ENCODE measurements at regions not wholly inside any gene's neighbourhood (a gene's known extent, or its start where the extent isn't known, plus 50 kb on each side); places are given as distances from the start of the nearest gene placed in this dataset.
A peak's percentile ranks its signal among the peaks of the same experiment; 100 is the strongest.

DNA sequence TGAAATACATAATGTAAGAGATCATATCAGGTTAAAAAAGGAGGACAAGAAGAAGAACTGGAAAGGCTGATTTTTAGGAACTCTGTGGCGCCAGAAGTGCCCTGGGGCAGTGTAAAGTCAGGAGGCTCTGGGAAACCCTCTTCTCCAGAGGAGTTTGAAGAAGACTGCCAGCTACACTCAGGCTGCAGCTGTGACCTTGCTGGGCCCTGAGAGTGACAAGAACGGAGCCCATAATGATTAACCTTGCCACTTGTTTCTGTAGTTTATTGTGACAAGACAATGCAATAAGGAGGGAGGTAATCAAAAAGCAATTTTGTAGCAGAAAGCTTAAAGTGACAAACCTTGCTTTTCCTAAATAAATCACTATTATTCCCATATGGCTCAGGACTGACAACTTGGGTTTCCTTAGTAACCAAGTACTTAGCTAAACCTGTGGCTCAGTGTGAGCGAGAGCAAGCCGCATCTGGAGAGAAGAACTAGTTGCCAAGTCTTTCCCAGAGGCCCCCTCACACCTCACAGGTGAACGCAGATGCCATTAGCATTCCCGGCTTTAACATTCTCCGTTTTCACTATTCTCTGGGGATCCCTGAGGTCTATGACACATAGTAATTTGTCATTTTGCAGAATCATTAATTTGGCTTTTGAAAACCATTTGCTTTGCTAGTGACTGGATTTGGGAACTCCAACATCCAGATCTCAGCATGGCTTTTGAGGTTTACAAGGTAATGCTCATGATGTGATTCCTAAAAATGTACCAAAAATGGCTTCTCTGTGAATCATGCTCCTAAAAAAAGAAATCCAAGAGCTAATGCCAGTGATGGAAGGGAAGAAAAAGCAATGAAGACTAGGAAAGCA lies 115.9 kb downstream of the OMA1 start:
- no peak for DNase-seq

- no peak for DNase-seq
These were observed 119.6 kb downstream of the OMA1 start for GRCh38 chr1:58426918-58427317.

DNA sequence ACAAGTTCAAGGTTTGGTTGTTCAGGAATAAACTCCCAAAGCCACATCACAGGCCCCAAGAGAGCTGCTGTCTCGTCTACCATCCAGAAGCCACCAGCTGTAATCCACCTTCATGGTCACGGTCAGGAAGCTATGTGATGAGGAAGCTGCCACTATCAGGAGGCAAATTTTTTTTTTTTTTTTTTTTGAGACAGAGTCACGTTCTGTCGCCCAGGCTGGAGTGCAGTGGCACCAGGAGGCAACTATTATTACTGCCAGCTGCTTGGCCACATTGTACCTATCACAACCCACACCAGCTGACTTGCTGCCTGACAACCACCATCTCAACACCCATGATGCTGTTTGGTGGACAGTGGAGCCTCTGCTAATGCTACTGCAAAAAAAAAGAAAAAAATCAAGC lies 124.1 kb downstream of the OMA1 start:
- DNase-seq = no peak

- DNase-seq = no peak
These were observed 128.0 kb downstream of the OMA1 start for GRCh38 chr1:58418283-58419228.

- DNase-seq = no peak
These were observed 134.4 kb downstream of the OMA1 start for GRCh38 chr1:58412071-58412580.

DNA sequence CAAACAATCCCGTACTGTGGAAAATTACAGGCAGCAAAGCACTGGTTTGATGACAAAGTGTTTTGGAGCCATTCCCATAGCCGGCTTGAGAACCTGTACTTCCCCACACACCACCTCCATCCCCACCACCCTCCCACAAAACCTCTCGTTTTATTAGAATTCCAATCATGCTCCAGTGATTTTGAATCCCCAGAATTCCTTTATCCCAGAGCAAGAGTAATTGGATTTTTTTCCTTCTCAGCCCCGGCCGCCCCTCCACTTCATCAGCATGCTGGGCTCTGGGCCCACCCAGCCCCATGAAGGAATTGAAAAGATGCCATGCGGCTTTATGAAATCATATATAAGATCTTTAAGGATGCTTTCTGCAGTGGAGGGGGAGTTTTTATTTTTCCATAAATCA lies 136.6 kb downstream of the OMA1 start:
- no peak for DNase-seq

- DNase-seq = no peak
These were observed 137.2 kb downstream of the OMA1 start for GRCh38 chr1:58409336-58409735.

DNA sequence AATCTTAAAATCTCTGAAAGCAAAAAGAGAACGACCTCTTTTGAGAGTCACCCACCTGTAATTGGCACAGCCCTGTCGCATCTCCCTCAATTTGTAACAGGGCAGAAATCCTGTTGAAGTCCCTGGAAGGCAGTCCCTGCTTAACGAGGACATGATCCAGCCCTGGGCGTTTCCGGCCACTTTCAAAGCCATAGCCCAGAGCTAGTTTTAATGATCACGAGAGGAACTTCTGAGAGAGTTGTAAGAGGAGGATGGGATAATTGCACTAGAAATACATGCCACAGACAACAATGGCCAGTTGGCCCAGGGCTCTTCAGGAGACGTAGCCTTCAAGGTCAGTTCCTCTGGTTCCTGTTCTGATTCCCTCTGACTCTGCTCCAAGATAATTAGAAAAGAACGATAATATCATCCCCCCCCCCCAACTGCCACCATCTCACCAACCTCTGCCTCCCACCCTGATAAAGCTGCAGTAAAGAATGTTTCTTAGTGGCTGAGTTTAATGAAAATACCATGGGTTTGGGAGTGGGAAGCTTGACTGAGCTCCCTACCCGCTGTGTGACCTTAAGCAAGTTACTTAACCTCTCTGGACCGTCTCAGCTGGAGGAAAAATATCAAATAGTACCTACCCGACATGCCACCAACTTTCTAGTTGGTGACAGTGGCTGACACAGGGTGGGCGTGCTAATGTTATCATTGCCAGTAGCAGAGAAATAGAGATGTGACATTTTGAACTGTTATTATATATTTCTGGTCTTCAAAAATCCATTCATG lies 140.0 kb downstream of the OMA1 start:
- DNase-seq = no peak

DNA sequence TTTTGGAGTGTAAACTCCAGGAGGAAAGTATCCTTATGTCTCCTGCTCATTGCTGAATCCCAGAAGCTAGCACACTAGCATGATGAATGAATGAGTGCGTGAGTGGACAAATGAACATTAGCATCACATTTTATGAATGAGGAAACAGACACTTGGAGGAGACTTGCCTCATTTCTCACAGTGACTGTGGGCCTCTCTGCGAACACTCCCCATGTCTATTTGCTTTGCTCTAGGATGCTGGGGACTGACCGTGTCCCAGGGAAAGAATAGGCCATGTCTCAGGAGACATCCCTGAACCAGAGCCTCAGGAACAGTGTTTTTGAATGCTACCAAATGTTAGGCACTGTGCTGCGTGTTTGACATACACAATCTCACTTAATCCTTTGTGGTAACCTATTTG lies 140.9 kb downstream of the OMA1 start:
- DNase-seq = no peak

GRCh38 chr1:58403894-58404293 lies 142.6 kb downstream of the OMA1 start:
- DNase-seq = no peak

GRCh38 chr1:58402444-58402843 lies 144.1 kb downstream of the OMA1 start:
- no peak for DNase-seq

DNA sequence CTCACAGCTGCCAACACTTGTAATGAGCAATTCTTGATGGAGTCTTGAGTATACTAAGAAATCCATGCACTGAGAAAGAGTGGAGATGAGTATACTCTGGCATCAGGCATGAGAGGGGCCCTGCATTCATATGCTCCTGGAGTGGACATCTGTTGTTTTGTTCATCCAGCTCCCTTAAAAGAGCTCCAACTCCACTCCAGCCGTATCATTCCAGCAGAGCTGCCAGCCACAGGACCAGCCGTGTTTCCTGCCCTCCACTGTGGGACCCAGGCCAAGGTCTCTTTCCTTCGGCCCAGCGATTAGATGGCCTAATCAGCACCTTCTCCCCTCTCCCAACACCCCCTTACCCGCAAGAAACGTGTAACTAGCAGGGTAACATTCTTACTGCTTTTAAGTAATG lies 144.5 kb downstream of the OMA1 start:
- no peak for DNase-seq

DNA sequence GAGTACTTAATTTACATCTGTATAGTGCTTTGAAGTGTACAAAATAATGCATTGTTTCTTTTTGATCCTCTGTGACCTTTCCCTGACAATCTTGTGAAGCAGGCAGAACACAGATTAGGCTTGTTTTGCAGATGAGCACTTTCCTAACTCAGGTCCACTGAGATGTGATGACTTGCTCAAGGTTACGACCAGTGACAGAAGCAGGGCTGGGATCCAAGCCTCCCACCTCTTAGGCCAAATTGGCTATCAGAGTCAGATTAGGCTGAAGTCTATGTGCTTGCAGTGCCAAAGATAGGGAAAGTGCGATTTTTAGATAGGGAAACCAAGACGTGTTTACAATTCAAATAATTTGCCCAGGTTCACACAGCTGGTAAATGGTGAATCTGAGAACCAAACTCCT lies 147.3 kb downstream of the OMA1 start:
- no peak for DNase-seq

- DNase-seq = no peak
These were observed 147.8 kb downstream of the OMA1 start for GRCh38 chr1:58398714-58399113.

DNA sequence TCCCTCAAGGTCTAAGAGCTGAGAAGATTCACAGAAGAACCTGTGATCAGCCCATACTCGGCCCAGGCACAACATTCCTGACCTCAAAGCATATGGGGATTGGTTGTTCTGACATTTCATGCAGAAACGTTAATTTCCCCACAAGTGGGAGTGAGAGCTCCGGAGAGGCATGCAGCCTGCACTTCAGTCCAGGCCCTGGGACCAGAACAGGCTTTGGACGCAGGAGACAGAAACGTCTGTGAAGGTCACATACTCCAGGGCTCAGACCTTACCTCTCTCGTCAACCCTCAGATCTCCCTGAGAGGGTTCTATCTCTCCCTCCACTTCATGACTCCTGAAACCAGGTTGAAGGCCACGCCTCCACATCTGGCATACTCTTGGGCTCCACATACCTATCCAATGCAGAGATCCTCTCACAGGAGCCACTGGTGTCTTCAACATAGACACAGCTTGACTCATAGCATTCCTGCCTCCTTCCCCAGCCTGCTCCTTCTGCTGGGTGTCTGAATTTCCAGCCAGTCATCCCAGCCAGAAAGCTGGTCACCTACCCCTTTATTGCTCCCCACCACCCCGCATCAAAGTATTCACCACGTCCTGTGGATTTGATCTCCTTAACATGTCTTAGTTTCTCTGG lies 149.2 kb downstream of the OMA1 start:
- no peak for DNase-seq

DNA sequence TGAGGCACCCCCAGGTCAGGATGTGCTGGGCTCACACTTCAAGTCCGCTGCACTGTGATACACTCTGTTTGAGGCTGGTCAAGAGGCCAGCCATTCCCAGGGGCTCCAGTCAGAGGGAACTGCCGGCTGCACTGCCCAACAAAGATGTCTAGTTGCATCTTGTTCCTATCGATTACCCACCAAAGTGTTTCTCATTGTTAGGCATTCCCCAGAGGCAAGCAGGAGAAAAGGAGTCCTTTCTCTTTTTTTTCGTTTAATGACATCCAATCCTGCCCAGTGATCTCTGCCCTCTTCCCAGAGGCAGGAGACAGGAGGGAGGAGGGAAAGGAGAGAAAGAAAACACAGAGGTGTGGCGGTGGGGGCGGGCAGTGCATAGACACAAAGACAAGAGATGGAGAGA lies 150.4 kb downstream of the OMA1 start:
- DNase-seq = no peak

GRCh38 chr1:58395355-58395754 lies 151.2 kb downstream of the OMA1 start:
- no peak for DNase-seq

GRCh38 chr1:58392083-58392482 lies 154.4 kb downstream of the OMA1 start:
- peak; percentile 13 for DNase-seq

GRCh38 chr1:58391514-58391913 lies 155.0 kb downstream of the OMA1 start:
- DNase-seq = no peak

DNA sequence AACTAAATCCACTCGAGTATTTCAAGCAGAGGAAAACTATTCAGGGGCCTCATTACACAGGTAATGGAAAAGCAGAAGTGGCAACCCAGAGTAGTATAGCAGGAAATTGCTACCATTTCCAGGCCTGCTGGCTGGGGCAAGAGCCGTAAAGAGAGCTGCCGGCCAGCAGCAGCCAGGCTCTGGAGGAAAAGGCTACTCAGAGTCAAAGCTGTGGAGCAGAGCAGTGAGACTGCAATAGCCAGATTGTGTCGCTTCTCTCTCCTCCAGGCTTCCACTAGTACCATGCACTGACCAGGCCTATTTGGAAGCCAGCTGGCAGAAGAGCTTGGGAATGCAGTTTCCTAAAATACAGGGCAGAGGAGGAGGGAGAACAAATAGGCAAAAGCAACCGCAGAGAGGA lies 155.5 kb downstream of the OMA1 start:
- no peak for DNase-seq

DNA sequence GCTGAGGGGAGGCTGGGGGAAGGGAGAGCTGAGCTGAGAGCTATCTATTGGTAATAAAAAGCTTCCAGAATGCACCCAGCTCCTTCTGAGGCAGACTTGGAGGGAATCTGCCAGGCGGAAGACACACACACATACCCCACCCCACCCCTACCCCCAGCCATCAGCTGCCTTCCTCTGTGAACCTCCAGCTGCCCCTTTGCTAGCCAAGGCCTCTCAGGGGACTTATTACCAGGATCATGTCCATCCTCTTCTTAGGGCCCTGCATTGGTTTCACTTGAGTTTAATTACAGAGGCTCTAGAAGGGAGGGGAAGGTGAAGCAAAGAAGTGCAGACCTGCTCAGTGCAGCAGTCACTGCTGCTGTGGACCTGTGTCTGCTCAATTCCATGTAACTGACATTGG lies 156.4 kb downstream of the OMA1 start:
- DNase-seq = no peak

GRCh38 chr1:58380345-58380744 lies 166.2 kb downstream of the OMA1 start:
- no peak for DNase-seq

DNA sequence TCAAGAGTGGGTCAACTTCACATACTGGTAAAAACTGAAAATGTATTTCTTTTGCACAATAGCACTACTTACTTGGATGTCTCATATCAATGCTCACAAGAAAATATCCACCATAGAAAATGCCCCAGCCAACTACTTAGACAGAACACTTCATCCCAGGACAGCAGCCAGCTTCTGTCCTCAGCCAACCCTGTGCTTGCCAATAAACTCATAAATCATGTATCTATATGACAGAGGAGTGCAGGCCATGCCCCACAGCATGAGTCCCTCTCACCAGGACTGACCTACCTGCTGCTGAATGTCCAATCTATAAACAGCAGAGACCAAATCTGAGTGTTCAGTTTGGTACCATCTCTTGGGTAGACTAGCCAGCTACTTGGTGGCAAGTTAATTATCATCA lies 179.3 kb downstream of the OMA1 start:
- DNase-seq = no peak
